ENCODE measurements at regions not wholly inside any gene's neighbourhood (a gene's known extent, or its start where the extent isn't known, plus 50 kb on each side); places are given as distances from the start of the nearest gene placed in this dataset.

DNA sequence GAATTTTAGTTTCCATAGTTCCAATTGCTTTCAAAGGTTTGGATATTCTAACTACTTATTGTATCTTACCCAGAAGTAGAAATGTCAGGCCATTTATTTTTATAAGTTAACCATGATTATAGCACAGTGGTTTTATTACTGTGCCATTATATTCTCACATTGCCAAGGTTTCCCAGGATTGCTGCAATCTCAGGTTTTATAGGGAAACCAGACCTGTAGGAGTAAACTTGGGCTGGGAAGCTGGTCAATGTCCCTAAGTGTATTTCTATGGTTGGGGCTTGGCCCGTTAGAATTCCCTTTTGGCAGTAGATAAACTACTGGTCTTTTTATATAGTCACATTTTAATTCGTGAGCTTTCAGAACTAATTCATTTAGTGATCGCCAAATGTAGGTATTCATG is 396.6 kb upstream of the KCNN2 start:
- TF ChIP-seq, protein P1, sequence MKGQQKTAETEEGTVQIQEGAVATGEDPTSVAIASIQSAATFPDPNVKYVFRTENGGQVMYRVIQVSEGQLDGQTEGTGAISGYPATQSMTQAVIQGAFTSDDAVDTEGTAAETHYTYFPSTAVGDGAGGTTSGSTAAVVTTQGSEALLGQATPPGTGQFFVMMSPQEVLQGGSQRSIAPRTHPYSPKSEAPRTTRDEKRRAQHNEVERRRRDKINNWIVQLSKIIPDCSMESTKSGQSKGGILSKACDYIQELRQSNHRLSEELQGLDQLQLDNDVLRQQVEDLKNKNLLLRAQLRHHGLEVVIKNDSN (CRISPR knock-in tag; IDR thresholded peaks at IDR 0.05), result no peak
- TF ChIP-seq GATAD2B (IDR thresholded peaks at IDR 0.05; ENCODE audit: borderline replicate concordance) (no peak), EGR1 (conservative IDR thresholded peaks at IDR 0.05) (no peak), MYBL2 (IDR thresholded peaks at IDR 0.05; ENCODE audit: low read depth) (no peak), MYBL2 (CRISPR knock-in tag; IDR thresholded peaks at IDR 0.05; ENCODE audit: borderline replicate concordance) (no peak), PHF20 (IDR thresholded peaks at IDR 0.05; ENCODE audit: partially characterized antibody) (no peak), RCOR1 (IDR thresholded peaks at IDR 0.05; ENCODE audit: borderline replicate concordance in 1 of 2, low read depth in 2 of 2, low read length in 2 of 2) (no peak), TCF3 (CRISPR knock-in tag; IDR thresholded peaks at IDR 0.05) (no peak)
- TF ChIP-seq, protein P2, sequence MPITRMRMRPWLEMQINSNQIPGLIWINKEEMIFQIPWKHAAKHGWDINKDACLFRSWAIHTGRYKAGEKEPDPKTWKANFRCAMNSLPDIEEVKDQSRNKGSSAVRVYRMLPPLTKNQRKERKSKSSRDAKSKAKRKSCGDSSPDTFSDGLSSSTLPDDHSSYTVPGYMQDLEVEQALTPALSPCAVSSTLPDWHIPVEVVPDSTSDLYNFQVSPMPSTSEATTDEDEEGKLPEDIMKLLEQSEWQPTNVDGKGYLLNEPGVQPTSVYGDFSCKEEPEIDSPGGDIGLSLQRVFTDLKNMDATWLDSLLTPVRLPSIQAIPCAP (CRISPR knock-in tag; IDR thresholded peaks at IDR 0.05; ENCODE audit: borderline replicate concordance), result no peak
- TF ChIP-seq, protein P3, sequence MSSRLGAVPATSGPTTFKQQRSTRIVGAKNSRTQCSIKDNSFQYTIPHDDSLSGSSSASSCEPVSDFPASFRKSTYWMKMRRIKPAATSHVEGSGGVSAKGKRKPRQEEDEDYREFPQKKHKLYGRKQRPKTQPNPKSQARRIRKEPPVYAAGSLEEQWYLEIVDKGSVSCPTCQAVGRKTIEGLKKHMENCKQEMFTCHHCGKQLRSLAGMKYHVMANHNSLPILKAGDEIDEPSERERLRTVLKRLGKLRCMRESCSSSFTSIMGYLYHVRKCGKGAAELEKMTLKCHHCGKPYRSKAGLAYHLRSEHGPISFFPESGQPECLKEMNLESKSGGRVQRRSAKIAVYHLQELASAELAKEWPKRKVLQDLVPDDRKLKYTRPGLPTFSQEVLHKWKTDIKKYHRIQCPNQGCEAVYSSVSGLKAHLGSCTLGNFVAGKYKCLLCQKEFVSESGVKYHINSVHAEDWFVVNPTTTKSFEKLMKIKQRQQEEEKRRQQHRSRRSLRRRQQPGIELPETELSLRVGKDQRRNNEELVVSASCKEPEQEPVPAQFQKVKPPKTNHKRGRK (tag; IDR thresholded peaks at IDR 0.05), result no peak
- TF ChIP-seq, protein P4, sequence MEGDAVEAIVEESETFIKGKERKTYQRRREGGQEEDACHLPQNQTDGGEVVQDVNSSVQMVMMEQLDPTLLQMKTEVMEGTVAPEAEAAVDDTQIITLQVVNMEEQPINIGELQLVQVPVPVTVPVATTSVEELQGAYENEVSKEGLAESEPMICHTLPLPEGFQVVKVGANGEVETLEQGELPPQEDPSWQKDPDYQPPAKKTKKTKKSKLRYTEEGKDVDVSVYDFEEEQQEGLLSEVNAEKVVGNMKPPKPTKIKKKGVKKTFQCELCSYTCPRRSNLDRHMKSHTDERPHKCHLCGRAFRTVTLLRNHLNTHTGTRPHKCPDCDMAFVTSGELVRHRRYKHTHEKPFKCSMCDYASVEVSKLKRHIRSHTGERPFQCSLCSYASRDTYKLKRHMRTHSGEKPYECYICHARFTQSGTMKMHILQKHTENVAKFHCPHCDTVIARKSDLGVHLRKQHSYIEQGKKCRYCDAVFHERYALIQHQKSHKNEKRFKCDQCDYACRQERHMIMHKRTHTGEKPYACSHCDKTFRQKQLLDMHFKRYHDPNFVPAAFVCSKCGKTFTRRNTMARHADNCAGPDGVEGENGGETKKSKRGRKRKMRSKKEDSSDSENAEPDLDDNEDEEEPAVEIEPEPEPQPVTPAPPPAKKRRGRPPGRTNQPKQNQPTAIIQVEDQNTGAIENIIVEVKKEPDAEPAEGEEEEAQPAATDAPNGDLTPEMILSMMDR (IDR thresholded peaks at IDR 0.05 in 2 of 3, conservative IDR thresholded peaks at IDR 0.05 in 1 of 3; ENCODE audit: insufficient read depth in 2 of 3, low read depth in 1 of 3, low read length in 3 of 3), result no peak
